Stimulated activated CD8-positive, alpha-beta memory T cell treated with anti-CD3 and anti-CD28 coated beads, Interleukin-4, amount 100 ng/mL, for 1 hour (primary cell): ENCODE measurements at regions not wholly inside any gene's neighbourhood (a gene's known extent, or its start where the extent isn't known, plus 50 kb on each side); places are given as distances from the start of the nearest gene placed in this dataset.

Source experiments
- DNase-seq, 2 donors: peaks; one replicate each; pipeline ENCODE4 v3.0.0-alpha.2; 2020; ENCODE audit warnings: low read depth in 2 of 2, low spot score in 1 of 2

DNA sequence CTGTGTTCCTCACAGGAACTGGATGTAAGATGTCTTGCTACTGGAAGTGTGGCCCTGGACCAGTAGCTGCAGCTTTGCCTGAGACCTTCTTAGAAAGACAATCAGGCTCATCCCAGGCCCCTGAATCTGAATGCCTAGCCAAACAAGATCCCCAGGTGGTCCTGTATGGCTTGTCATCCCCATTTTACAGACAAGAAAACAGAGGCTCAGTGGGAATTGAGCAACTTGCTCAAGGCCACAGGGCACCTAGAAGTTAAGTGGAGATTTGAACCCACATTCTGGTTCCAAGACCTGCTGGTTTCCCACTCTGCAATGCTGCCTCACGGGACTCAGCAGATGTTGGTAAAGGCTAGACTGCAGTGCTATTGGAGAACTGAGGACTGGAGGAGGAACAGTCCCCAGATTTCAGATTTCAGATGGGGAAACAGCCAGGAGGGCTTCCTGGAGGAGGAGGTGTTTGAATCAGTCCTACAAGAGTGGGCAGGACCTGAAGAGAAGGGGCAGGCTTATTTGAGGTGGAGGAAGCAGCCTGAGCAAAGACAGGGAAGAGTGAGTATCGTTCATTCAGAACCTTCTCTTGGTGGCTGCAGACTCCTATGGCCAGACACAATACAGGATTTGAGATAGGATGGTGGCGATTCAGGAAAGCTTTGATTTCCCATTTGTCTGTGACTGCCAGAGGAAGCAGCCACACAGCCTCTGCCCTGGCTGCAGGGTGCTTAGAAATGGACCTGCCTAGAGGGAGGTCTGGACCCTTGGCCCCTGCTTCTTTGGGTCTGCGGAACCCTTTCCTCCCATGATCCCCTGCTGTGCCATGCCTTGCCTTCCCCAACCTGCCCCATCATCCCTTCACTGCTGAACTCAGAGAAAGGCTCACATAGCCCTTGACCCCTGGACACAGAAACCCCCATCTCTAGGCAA is 233.4 kb upstream of the NLRP1 start:
- DNase-seq, result no peak

DNA sequence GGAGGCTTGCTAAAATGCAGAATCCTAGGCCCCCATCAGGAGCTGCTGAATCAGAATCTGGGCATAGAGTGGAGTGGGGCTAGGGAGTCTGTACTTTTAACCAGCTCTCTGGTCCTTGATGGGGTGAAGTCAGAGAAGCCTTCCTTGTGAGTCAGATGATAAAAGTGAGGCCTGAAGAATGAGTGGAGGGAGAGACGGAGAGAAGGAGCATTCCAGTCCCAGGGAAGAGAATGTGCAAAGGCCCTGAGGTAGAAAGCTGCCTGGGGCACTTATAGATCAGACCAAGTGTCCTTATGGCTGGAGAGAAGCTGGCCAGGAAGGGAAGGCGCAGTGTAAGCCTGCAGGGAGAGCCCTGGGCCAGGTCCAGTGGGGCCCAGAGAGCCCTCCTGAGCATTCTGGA is 235.1 kb upstream of the NLRP1 start:
- no peak for DNase-seq

DNA sequence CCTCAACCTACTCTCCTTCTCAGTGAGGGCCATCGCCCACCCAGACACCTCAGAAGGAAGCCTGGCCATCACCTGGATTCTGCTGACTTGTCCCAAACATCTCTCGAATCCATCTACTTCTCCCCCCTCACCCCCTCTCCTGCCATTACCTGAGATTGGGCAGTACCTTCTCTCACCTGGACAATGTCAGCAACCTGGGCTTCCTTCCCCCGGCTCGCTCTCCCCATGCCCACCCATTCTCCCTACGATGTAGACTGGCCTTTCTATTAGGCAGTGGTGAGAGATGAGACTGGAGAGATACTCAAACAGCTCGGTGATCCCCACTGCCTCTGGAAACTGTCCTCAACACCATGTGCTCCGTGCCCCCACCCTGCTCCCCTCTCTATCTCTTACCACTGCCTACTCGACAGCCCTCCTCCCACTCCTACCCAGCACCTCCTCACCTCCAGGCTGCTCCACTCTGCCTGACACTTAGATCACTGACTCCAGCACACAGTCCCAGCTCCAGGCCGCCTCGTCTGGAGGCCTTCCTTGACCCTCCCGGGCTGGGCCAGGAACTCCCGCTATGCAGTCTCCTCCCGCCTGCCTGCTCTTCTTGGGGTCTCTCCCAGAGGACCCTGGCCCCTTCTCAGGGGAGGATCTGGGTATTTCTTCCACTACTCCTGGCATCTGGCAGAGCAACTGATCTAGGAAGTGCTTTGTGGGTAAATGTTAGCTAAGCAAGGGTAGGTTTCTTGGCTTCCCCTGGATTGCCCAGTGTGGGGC is 235.8 kb upstream of the NLRP1 start:
- DNase-seq, result no peak

DNA sequence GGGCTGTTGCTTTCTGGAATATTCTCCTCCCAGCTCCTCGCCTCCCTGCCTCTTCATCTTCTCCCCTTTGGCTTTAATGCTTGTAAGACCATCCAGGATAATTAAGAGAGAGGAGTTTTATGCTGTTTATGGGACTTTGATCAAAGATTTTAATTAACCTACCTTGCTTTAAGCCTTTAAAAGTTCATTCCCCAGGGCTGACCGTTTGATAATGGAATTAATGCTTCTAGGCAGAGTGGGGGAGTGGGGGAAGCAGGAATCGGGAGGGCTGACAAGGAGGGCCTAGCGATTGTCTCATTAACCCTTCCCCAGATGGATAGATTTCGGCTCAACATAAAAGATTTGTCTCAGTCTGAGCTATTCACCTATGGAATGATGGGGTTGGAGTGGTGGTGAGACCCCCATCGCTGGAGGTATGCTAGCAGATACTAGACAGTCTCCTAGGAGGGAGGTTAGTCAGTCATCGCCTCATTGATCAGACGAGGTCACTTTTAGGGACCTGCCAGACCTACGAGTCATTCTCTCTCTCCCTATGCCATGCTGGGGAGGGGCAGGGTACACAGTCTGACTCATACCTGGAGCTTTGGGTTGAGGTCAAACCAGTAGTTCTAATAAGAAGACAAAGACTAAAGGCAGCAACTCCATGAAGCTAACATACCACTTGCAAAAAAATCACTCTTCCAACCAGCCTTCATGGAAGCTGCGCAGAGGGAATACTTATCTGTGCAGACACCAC is 236.6 kb upstream of the NLRP1 start:
- no peak for DNase-seq

DNA sequence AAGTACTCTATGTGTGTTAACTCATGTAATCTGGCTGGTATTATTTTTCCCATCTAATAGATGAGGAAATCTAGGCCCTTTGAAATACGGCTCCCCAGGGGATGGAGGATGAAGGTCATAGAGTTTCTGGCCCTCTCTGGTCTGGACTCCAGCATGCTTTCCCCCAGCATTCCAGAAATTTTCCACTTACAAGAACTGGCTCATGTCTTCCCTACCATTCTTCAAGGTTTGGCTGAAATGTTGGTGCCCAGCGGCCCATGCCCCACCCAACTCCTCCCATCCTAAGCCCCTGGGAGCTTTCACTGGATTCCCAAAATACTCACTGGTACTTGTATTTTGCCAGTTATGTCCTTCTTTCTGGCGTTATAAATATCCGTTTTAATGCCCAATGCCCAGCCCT is 237.5 kb upstream of the NLRP1 start:
- DNase-seq, result no peak

DNA sequence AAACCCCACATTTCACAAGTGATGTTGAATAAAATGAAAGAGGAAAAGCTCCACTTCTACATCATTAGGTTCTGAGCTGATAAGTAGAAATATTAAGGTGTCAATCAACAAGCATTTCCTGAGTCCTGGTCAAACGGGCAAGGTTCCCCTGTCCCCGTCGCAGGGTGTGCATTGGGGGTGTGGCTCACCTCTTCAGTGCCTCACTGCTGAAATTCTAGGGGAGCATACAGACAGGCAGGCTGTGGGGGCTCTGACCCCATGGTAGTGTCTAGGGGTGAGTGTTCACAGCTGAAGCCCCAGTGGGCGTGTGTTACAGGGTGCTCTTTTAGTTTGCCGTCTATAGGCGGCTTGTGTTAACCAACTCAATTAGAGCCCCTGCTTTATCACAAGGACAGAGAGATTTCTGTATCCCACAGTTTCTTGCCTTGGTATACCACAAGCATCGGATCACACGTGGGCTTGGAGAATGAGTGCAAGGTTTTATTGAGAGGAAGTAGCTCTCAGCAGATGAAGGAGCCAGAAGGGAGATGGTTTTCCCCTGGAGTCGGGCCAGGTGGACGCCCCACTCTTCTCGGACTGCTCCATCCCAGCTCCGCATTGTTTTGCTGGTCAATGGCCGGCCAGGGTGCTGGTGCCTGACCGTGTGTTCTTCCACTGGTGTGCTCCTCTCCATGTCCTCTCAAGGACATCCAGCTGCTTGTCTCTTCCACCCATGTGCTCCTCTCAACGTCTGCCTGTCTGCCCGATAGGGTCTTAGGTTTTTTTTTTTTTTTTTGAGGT is 238.2 kb upstream of the NLRP1 start:
- DNase-seq, result no peak

DNA sequence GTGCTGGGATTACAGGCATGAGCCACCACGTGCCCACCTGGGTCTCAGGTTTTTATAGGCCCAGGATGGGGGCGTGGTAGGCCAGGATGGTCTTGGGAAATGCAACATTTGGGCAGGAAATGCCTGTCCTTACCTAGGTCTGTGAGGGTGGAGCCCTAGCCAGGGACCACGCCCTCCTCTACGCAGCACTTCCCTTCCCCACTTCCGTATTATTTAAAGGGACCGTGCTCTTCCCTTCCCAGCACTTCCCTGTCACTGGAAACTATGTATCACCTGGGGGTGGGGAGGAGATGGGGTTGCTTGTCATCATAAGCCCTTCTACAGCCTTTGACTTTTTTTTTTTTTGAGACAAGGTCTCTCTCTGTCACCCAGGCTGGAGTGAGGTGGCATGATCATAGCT is 238.9 kb upstream of the NLRP1 start:
- no peak for DNase-seq

DNA sequence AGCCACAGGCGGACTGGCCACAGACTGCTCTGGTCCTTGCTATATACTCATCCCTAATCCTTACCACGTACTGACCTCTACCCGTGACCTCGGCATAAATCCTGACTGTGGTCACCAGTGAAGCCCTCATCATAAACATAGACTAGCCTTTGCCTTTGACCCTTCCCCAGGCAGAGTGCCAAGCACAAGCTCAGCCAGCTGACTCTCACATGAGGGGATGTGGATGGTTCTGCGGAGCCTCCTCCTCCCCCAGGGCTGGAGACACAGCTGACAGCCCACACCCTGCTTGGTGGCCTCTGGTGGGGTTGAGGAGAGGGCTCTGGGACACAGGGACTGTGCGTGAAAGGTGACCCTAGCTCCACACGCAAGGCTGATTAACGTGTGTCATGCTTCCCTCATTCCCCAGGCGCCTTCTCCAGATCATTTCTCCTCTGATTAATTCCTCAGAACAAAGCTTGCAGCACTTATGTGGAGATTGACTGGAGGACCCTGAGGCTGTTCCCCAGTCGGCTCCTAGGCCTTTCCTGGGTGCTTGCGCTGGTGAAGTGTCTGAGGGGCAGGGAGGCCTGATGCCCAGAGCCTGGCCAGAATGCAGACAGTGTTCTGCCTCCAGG is 241.5 kb upstream of the NLRP1 start:
- DNase-seq, result no peak

DNA sequence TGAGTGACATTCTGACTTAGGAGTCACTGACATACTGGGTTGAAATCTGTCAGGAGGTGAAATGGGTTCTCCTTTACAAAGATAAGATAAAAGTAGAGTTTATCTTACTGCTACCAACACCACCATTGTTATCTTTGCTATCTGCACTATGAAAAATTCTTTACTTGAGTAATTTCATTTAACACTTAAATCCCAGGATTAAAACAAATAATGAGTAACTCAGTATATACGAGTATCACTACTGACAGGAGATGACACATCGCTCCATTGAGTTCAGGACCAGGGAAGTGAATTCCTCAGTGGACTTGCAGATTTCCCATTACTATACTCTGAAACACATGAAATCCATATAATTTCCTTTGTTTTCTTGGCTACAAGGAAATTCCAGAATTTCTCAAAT is 242.1 kb upstream of the NLRP1 start:
- no peak for DNase-seq

DNA sequence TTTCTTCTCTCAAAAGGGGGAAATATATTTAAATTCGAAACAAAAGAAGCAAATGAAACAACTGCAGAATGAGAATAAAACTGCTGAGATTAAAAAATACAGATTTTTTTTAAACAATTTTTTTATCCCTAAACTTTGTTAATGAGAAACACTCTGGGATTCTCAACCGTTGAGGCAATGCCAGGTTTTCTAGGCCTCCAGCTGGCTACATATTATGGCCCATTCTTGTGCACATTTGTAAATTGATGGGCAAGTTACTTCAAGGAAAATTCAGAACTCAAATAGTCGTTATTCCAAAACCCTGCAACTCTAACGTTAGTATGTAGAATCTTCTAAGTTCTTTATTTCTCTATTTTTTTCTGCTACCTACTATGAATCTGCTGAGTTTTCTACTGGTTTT is 239.3 kb upstream of the WSCD1 start:
- no peak for DNase-seq

DNA sequence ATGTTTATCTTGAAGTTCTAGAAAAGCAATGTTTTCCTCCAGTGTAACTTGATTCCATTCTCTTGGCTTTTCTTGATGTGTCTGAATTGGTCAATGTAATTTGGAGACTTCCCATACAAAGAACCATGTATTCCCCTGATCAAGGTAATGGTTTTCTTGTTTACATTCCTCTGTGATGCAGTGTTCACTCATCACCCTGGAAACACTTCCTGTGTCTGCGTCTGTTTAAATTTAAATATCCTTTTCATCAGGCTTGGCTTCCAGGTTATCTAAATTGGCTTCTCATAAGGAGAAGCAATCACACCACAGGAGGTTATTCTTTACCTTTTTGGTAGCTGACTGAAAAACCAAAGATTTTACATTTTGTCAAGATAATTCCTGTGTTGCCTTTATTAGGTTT is 237.3 kb upstream of the WSCD1 start:
- no peak for DNase-seq

DNA sequence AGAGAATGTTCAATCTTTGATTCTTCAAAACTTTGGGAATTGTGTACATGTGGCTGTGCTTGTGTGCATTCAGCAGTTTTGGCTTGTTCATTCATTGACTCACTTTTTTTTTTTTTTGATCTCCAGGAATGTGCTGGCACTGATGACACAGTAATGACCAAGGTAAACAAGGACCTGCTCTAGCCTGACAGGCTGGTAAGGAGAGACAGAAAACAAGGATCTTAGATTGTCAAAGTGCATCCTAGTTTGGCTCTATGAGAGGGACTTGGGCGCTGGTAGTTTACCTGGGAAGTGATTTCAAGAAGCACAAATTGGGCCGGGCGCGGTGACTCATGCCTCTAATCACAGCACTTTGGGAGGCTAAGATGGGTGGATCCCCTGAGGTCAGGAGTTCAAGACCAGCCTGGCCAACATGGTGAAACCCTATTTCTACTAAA is 233.1 kb upstream of the WSCD1 start:
- DNase-seq, result no peak

DNA sequence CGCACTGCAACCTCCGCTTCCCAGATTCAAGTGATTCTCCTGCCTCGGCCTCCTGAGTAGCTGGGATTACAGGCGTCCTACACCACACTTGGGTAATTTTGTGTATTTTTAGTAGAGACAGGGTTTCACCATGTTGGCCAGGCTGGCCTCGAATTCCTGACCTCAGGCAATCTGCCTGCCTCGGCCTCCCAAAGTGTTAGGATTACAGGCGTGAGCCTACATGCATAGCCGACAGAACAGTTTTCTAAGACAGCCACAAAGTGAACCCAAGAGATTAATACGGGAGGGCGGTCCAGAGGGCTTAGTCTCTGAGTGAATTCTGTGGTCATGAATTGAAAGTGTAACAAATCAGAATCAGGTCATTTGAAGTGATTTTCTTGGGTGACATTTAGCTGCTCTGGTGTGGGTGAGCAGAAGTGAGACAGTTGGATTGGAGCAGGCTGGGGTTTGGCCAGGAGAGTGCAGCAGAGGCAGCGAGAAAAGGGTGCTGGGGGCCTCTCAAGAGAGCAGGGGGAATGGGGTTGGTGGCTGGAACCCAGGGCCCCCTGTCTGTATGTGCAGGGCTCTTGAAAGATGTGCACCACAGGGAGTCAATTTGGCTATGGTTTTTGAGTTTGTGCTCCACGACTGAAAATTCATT is 231.4 kb upstream of the WSCD1 start:
- DNase-seq, result no peak

DNA sequence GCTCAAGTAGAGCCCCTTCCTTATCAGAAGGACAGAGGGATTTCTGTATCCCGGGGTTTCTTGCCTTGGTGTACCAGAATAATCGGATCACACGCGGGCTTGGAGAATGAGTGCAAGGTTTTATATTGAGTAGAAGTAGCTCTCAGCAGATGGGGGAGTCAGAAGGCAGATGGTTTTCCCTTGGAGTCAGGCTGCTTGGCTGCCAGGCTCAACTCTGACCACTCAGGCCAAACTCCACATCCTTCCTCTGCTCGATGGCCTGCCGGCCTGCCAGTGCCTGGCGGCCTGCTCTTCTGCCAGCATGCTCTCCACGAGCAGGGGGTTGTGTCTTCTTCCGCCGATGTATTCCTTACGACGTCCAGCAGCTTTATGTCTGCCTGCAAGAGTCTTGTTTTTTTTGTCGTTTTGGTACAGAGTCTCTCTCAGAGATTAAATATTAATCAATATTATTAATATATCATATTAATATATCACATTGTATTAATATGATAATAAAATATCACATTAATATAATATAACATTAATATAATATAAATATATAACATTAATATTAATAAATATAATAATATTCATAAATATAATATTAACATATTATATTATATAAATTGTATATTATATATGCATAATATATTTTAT is 229.2 kb upstream of the WSCD1 start:
- no peak for DNase-seq

DNA sequence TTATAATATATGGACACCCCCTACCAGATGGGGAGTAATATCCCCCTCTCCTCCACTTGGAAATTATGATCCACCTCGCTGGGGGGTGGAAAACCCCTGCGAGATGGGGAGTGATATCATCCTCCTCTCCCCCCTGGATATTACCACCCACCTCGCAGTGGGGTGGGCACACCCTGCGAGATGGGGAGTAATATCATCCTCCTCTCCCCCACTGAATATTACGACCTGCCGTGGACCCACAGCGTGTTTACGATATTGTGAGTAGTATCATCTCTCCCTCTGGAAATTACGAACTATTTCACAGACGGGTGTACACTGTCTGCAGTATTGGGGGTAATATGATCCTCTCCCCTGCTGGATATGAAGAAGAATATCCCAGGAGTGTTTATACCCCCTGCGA is 228.3 kb upstream of the WSCD1 start:
- no peak for DNase-seq

DNA sequence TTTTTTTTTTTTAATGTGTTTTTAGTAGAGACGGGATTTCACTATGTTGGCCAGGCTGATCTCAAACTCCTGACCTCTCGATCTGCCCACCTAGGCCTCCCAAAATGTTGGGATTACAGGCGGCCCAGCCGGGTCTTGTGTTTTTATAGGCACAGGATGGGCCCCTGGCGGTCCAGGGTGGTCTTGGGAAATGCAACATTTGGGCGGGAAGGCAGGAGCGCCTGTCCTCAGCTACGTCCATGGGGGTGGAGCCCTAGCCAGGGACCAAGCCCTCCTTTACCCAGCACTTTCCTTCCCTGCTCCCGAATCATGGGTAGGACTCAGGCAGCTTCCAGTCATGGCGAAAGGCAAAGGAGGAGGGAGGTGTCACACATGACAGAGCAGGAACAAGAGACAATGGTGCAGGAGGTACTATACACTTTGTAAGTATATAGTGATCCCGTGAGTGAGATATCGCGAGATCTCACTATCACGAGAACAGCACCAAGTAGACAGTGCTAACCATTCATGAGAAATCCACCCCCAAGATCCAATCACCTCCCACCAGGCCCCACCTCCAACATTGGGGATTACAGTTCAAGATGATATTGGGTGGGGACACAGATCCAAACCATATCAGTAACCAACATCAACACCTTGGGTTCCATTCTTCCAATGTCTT is 226.7 kb upstream of the WSCD1 start:
- no peak for DNase-seq

DNA sequence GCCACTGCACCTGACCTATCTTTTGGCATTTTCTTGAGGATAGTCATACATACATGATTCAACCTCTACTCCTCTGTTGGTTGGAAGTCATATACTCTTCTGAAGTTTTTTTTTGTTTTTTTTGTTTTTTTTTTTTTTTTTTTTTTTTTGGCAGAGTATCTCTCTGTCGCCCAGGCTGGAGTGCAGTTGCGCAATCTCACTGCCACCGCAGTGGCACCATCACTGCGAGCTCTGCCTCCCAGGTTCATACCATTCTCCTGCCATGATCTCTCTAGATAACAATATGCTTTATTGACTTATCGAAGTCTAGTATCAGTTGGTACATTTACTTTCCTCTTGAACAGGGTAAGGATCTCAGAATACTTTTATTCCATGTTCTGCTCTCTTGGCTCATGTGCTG is 224.2 kb upstream of the WSCD1 start:
- no peak for DNase-seq

DNA sequence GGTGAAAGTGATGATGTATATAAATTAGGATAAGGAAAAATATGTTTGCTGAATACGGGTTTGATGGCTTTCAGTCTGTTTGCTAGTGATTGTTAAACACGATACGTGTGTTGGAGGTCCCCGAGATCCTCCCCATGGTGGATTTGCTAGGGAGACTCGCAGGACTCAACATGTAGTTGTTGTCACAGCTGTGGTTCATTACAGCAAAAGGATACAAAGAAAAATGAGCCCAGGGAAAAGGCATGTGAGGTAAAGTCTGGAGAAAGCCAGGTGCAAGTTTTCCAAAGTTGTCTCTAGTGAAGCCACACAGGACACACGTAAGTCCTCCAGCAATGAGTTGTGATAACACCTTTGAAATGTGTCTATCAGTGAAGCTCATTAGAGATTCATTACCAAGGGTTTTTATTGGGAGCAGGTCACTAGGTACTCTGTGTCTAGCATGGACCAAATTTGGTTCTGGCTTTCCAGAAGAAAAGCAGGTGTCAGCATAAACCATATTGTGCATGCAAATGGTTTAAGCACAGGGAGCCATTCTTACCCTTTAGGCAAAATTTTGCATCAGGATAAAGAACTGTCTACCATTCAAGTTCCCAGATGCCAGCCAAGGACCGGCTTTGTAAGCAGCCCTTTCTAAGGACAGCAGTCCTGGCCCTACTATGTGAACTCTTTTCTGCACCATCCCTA is 215.2 kb upstream of the WSCD1 start:
- DNase-seq, result no peak

DNA sequence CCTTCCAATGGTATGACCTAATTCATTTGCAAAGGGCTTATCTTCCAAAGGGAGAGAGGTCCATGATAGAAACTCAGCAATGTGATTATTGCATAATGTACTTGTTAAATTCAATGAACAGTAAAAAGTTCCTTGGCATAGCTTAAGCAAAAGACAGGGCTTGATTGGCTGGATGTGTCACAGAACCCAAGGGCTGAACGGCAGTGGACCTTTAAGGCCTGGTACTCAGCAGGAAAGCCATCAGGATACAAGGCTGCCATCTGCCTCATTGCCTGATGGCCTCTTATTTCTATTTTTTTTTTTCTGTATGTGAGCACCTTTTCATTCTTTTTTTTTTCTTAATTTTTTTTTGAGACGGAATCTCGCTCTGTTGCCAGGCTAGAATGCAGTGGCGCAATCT is 208.9 kb upstream of the WSCD1 start:
- DNase-seq, result no peak
